ENCODE measurements at regions not wholly inside any gene's neighbourhood (a gene's known extent, or its start where the extent isn't known, plus 50 kb on each side); places are given as distances from the start of the nearest gene placed in this dataset.

- TF ChIP-seq, protein P1, sequence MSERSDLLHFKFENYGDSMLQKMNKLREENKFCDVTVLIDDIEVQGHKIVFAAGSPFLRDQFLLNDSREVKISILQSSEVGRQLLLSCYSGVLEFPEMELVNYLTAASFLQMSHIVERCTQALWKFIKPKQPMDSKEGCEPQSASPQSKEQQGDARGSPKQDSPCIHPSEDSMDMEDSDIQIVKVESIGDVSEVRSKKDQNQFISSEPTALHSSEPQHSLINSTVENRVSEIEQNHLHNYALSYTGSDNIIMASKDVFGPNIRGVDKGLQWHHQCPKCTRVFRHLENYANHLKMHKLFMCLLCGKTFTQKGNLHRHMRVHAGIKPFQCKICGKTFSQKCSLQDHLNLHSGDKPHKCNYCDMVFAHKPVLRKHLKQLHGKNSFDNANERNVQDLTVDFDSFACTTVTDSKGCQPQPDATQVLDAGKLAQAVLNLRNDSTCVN (CRISPR knock-in tag; IDR thresholded peaks at IDR 0.05; ENCODE audit: borderline replicate concordance): no peak
- TF ChIP-seq ZNF17 (CRISPR knock-in tag; IDR thresholded peaks at IDR 0.05) (no peak), ATF7-NPFF (CRISPR knock-in tag; IDR thresholded peaks at IDR 0.05; ENCODE audit: low read depth) (no peak)
These were observed 504.1 kb upstream of the GOT2 start (continued) for GRCh38 chr16:59238246-59238645.

DNA sequence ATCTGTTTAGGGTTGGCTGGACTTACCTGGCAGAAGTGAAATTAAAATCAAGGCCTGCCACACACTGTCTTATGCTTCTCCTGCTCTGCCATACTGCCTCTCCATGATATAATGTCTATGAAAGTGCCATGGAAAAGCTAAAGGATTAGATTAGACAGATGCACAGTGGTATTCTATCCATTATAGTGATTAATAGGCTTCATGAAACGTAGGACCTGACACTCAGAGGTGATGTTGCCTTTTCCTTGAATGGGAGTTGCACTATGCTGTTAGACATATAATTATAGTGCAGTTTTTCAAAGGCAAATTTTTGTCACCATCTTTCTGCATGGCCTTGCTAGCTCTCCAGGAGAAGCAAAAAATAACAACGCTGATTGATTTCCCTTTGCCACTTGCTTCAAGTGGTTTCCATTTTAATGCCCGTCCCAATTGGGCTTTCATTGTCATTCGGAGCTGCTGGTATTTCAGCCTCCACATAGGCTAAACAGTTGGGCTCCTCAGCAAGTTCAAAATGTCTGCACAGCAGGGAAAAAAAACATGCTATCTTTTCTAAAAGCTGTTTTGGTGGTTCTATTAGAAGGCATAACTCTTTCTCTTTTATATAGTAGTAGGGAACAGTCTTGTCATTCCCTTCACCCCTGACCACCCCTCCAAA, 502.8 kb upstream of the GOT2 start:
- Histone ChIP-seq H3K27me3 (ENCODE audit: control insufficient read depth in 1 of 2, insufficient read depth in 2 of 2, low read length in 2 of 2) (no peaks in the 10 kb centered on the region), H3K4me1 (ENCODE audit: insufficient read depth, low read length) (no peaks in the 10 kb centered on the region), H3K36me3 (replicated peaks in 1 of 2; ENCODE audit: control insufficient read depth in 1 of 2, insufficient read depth in 2 of 2, low read length in 2 of 2) (no peaks in the 10 kb centered on the region), H3K9ac (ENCODE audit: insufficient read depth, low read depth, low read length) (no peak overlapping the region), H4K20me1 (ENCODE audit: insufficient read depth, low read length) (no peaks in the 10 kb centered on the region), H3K9me3 (ENCODE audit: low read length) (no peaks in the 10 kb centered on the region), H2AFZ (ENCODE audit: low read length) (no peak overlapping the region), H3K4me2 (ENCODE audit: low read depth, low read length) (no peak overlapping the region), H3K79me2 (ENCODE audit: insufficient read depth, low read length) (no peaks in the 10 kb centered on the region), H3K27ac (ENCODE audit: extremely low read length, insufficient read depth, low read length) (no peak overlapping the region), H3K4me3 (replicated peaks in 1 of 3; ENCODE audit: insufficient read depth in 1 of 3, low read depth in 2 of 3, low read length in 3 of 3) (no peak overlapping the region)
- BruUV-seq (replicated peaks): no TSS peak
- FAIRE-seq (no peak), ATAC-seq (no peak), DNase-seq (ENCODE audit: low spot score) (no peak)
- no peak for TF ChIP-seq SIX4 (CRISPR knock-in tag; IDR thresholded peaks at IDR 0.05)
- TF ChIP-seq HBP1 (CRISPR knock-in tag; IDR thresholded peaks at IDR 0.05; ENCODE audit: low read depth): no peak
- TF ChIP-seq ZNF776 (CRISPR knock-in tag; IDR thresholded peaks at IDR 0.05): no peak
- TF ChIP-seq PHF20 (CRISPR knock-in tag; IDR thresholded peaks at IDR 0.05): no peak
- TF ChIP-seq, protein P2, sequence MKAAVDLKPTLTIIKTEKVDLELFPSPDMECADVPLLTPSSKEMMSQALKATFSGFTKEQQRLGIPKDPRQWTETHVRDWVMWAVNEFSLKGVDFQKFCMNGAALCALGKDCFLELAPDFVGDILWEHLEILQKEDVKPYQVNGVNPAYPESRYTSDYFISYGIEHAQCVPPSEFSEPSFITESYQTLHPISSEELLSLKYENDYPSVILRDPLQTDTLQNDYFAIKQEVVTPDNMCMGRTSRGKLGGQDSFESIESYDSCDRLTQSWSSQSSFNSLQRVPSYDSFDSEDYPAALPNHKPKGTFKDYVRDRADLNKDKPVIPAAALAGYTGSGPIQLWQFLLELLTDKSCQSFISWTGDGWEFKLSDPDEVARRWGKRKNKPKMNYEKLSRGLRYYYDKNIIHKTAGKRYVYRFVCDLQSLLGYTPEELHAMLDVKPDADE (CRISPR knock-in tag; IDR thresholded peaks at IDR 0.05): no peak
- TF ChIP-seq JUN (CRISPR knock-in tag; IDR thresholded peaks at IDR 0.05): no peak
- in situ Hi-C loops (cut with HindIII; ENCODE audit: extremely low pct_ligation_motif_present, low pct_unique_long_range_greater_than_20kb) (no loop called here), intact Hi-C loops (cut with micrococcal nuclease; ENCODE audit: unreplicated experiment) (no loop called here)
- POLR2A ChIA-PET: no interaction called here
- WGBS (ENCODE audit: low lambda C conversion rate): 0% methylated on average over 4 of the region's 4 CpGs
- CTCF ChIA-PET (ENCODE audit: low intra/inter-chr PET ratio, low total read pairs): no interaction called here

All from HepG2 (cell line).